H1 (cell line): ENCODE measurements at regions not wholly inside any gene's neighbourhood (a gene's known extent, or its start where the extent isn't known, plus 50 kb on each side); places are given as distances from the start of the nearest gene placed in this dataset.

Source experiments
- BACH1 ChIP-seq: IDR thresholded peaks from 2 replicates; pipeline ENCODE4 v1.6.1; 2012; ENCODE audit warnings: low read length, improper control_type of control experiment
- BCL11A ChIP-seq, 2 experiments: IDR thresholded peaks; one replicate each; pipeline ENCODE4 v1.6.1; 2011; ENCODE audit warnings: low read depth in 2 of 2, low read length in 2 of 2, mild to moderate bottlenecking in 2 of 2
- CBX5 ChIP-seq: fragments of 300-800, 300-1000 bp; sonication (generic); IDR thresholded peaks from 2 replicates; pipeline ENCODE4 v1.7.1; 2016; ENCODE audit warnings: antibody characterized with exemption, low read length, low read depth
- CBX8 ChIP-seq: fragments of 300-800, 300-1000 bp; sonication (generic); IDR thresholded peaks from 2 replicates; pipeline ENCODE4 v1.7.1; 2016; ENCODE audit warnings: low read depth, low read length, borderline replicate concordance
- EP300 ChIP-seq, 2 experiments: IDR thresholded peaks; 1 replicate in 1 of 2; 2 replicates in 1 of 2; pipeline ENCODE4 v1.6.1; 2011 to 2012; ENCODE audit warnings: low read depth in 2 of 2, low read length in 2 of 2, mild to moderate bottlenecking in 2 of 2, borderline replicate concordance in 1 of 2, inconsistent platforms in 1 of 2, moderate library complexity in 1 of 2
- POLR2AphosphoS5 ChIP-seq: IDR thresholded peaks from 2 replicates; pipeline ENCODE4 v1.6.1; 2011; ENCODE audit warnings: low read depth, low read length
- SP2 ChIP-seq: IDR thresholded peaks from 2 replicates; pipeline ENCODE4 v1.6.1; 2012; ENCODE audit warnings: mild to moderate bottlenecking, low read length, inconsistent platforms
- TAF7 ChIP-seq: optimal IDR thresholded peaks from 2 replicates; pipeline ENCODE3; 2011; ENCODE audit warnings: low read depth, mild to moderate bottlenecking, inconsistent platforms, low read length, moderate library complexity, borderline replicate concordance
- ZNF274 ChIP-seq: IDR thresholded peaks from 2 replicates; pipeline ENCODE4 v1.7.0; 2012; ENCODE audit warnings: low read length, borderline replicate concordance; ENCODE audit errors: extremely low read depth
- TF ChIP-seq, protein P1 (sequence below): fragments of 300-600 bp; sonication (generic); IDR thresholded peaks from 2 replicates; pipeline ENCODE4 v1.7.1; 2012; ENCODE audit warnings: low read length, moderate library complexity, mild to moderate bottlenecking, inconsistent platforms; ENCODE audit not compliant: insufficient replicate concordance
- TF ChIP-seq, protein P2 (sequence below): IDR thresholded peaks from 2 replicates; pipeline ENCODE4 v1.6.1; 2012; ENCODE audit warnings: low read length, inconsistent platforms

DNA sequence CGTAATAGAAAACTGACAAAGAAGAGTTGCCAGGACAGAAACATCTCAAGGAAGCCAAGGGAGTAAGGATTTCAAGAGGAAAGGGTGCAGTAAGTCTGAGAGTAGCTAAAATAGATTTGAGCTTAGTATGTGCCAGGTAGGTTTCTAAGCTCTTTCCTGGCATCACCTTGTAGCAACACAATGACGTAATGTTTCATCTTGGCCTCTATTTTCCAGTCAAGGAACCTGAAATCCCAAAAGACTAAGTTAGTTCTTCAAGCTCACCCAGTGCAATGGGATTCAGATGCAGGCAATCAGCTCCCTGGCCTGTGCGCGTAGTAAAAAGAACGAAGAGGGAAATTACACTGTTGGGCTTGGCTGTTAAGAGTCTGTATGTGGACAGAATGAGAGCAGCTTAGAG, 586.5 kb upstream of the TENM3 start (continued):
- TF ChIP-seq, protein P1, sequence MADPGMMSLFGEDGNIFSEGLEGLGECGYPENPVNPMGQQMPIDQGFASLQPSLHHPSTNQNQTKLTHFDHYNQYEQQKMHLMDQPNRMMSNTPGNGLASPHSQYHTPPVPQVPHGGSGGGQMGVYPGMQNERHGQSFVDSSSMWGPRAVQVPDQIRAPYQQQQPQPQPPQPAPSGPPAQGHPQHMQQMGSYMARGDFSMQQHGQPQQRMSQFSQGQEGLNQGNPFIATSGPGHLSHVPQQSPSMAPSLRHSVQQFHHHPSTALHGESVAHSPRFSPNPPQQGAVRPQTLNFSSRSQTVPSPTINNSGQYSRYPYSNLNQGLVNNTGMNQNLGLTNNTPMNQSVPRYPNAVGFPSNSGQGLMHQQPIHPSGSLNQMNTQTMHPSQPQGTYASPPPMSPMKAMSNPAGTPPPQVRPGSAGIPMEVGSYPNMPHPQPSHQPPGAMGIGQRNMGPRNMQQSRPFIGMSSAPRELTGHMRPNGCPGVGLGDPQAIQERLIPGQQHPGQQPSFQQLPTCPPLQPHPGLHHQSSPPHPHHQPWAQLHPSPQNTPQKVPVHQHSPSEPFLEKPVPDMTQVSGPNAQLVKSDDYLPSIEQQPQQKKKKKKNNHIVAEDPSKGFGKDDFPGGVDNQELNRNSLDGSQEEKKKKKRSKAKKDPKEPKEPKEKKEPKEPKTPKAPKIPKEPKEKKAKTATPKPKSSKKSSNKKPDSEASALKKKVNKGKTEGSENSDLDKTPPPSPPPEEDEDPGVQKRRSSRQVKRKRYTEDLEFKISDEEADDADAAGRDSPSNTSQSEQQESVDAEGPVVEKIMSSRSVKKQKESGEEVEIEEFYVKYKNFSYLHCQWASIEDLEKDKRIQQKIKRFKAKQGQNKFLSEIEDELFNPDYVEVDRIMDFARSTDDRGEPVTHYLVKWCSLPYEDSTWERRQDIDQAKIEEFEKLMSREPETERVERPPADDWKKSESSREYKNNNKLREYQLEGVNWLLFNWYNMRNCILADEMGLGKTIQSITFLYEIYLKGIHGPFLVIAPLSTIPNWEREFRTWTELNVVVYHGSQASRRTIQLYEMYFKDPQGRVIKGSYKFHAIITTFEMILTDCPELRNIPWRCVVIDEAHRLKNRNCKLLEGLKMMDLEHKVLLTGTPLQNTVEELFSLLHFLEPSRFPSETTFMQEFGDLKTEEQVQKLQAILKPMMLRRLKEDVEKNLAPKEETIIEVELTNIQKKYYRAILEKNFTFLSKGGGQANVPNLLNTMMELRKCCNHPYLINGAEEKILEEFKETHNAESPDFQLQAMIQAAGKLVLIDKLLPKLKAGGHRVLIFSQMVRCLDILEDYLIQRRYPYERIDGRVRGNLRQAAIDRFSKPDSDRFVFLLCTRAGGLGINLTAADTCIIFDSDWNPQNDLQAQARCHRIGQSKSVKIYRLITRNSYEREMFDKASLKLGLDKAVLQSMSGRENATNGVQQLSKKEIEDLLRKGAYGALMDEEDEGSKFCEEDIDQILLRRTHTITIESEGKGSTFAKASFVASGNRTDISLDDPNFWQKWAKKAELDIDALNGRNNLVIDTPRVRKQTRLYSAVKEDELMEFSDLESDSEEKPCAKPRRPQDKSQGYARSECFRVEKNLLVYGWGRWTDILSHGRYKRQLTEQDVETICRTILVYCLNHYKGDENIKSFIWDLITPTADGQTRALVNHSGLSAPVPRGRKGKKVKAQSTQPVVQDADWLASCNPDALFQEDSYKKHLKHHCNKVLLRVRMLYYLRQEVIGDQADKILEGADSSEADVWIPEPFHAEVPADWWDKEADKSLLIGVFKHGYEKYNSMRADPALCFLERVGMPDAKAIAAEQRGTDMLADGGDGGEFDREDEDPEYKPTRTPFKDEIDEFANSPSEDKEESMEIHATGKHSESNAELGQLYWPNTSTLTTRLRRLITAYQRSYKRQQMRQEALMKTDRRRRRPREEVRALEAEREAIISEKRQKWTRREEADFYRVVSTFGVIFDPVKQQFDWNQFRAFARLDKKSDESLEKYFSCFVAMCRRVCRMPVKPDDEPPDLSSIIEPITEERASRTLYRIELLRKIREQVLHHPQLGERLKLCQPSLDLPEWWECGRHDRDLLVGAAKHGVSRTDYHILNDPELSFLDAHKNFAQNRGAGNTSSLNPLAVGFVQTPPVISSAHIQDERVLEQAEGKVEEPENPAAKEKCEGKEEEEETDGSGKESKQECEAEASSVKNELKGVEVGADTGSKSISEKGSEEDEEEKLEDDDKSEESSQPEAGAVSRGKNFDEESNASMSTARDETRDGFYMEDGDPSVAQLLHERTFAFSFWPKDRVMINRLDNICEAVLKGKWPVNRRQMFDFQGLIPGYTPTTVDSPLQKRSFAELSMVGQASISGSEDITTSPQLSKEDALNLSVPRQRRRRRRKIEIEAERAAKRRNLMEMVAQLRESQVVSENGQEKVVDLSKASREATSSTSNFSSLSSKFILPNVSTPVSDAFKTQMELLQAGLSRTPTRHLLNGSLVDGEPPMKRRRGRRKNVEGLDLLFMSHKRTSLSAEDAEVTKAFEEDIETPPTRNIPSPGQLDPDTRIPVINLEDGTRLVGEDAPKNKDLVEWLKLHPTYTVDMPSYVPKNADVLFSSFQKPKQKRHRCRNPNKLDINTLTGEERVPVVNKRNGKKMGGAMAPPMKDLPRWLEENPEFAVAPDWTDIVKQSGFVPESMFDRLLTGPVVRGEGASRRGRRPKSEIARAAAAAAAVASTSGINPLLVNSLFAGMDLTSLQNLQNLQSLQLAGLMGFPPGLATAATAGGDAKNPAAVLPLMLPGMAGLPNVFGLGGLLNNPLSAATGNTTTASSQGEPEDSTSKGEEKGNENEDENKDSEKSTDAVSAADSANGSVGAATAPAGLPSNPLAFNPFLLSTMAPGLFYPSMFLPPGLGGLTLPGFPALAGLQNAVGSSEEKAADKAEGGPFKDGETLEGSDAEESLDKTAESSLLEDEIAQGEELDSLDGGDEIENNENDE, result no peak
- TF ChIP-seq BACH1, result no peak
- no peak for TF ChIP-seq EP300 (IDR thresholded peaks at IDR 0.05; ENCODE audit: borderline replicate concordance in 1 of 2, low read depth in 2 of 2, low read length in 2 of 2)
- TF ChIP-seq, protein P2, sequence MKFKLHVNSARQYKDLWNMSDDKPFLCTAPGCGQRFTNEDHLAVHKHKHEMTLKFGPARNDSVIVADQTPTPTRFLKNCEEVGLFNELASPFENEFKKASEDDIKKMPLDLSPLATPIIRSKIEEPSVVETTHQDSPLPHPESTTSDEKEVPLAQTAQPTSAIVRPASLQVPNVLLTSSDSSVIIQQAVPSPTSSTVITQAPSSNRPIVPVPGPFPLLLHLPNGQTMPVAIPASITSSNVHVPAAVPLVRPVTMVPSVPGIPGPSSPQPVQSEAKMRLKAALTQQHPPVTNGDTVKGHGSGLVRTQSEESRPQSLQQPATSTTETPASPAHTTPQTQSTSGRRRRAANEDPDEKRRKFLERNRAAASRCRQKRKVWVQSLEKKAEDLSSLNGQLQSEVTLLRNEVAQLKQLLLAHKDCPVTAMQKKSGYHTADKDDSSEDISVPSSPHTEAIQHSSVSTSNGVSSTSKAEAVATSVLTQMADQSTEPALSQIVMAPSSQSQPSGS, result no peak
- TF ChIP-seq ZNF274, result no peak
- TF ChIP-seq POLR2AphosphoS5, result no peak
- TF ChIP-seq CBX8, result no peak
- TF ChIP-seq SP2, result no peak
- no peak for TF ChIP-seq CBX5
- TF ChIP-seq TAF7, result no peak
- no peak for TF ChIP-seq BCL11A (IDR thresholded peaks at IDR 0.05; ENCODE audit: low read depth in 2 of 2, low read length in 2 of 2)
